ENCODE measurements at regions not wholly inside any gene's neighbourhood (a gene's known extent, or its start where the extent isn't known, plus 50 kb on each side); places are given as distances from the start of the nearest gene placed in this dataset.
"Not testable (repeated sequence)": the region's sequence is repeated elsewhere in the genome, so short reads cannot be mapped to it uniquely, and the experiment has no call there.

GRCh38 chr10:78606766-78607165 lies 462.0 kb upstream of the ZMIZ1 start:
- DNase-seq; H3K36me3 Mint-ChIP-seq (ENCODE audit: low read depth); H3K4me1 Mint-ChIP-seq (ENCODE audit: low read depth); intact Hi-C loops (cut with micrococcal nuclease); H3K27ac Mint-ChIP-seq; CTCF ChIA-PET; H3K4me3 Mint-ChIP-seq; H3K27me3 Mint-ChIP-seq (ENCODE audit: low read depth): not testable (repeated sequence)
- H3K9me3 Mint-ChIP-seq: peaks cover 11% of the 10 kb centered on the region

- CTCF ChIA-PET: no interaction called here
- Mint-ChIP-seq H3K4me1 (ENCODE audit: low read depth) (no peaks in the 10 kb centered on the region), H3K4me3 (no peak overlapping the region), H3K27me3 (ENCODE audit: low read depth) (peaks cover 6% of the 10 kb centered on the region), H3K9me3 (peaks cover 11% of the 10 kb centered on the region), H3K27ac (no peak overlapping the region), H3K36me3 (ENCODE audit: low read depth) (no peaks in the 10 kb centered on the region)
- intact Hi-C loops (cut with micrococcal nuclease): no loop called here
- DNase-seq: no peak
Measured at GRCh38 chr10:78609976-78610375, 458.8 kb upstream of the ZMIZ1 start.

GRCh38 chr10:78613132-78613531 lies 455.6 kb upstream of the ZMIZ1 start:
- Mint-ChIP-seq H3K27ac (no peak overlapping the region), H3K27me3 (ENCODE audit: low read depth) (peaks cover 8% of the 10 kb centered on the region), H3K4me3 (no peak overlapping the region), H3K4me1 (ENCODE audit: low read depth) (no peaks in the 10 kb centered on the region), H3K9me3 (peaks cover 10% of the 10 kb centered on the region), H3K36me3 (ENCODE audit: low read depth) (no peaks in the 10 kb centered on the region)
- no peak for DNase-seq
- intact Hi-C loops (cut with micrococcal nuclease): no loop called here
- CTCF ChIA-PET: no interaction called here

GRCh38 chr10:78614267-78614666 lies 454.5 kb upstream of the ZMIZ1 start:
- intact Hi-C loops (cut with micrococcal nuclease): no loop called here
- Mint-ChIP-seq H3K27me3 (ENCODE audit: low read depth) (peaks cover 8% of the 10 kb centered on the region), H3K36me3 (ENCODE audit: low read depth) (no peaks in the 10 kb centered on the region), H3K27ac (no peak overlapping the region), H3K4me3 (no peak overlapping the region), H3K9me3 (peaks cover 6% of the 10 kb centered on the region), H3K4me1 (ENCODE audit: low read depth) (no peaks in the 10 kb centered on the region)
- DNase-seq: no peak
- CTCF ChIA-PET: no interaction called here

- intact Hi-C loops (cut with micrococcal nuclease): no loop called here
- CTCF ChIA-PET: no interaction called here
- Mint-ChIP-seq H3K27me3 (ENCODE audit: low read depth) (peaks cover 8% of the 10 kb centered on the region), H3K9me3 (peaks cover 5% of the 10 kb centered on the region), H3K27ac (no peak overlapping the region), H3K4me3 (no peak overlapping the region), H3K36me3 (ENCODE audit: low read depth) (no peaks in the 10 kb centered on the region), H3K4me1 (ENCODE audit: low read depth) (no peaks in the 10 kb centered on the region)
- no peak for DNase-seq
Measured at GRCh38 chr10:78614744-78615143, 454.0 kb upstream of the ZMIZ1 start.

- Mint-ChIP-seq H3K27me3 (ENCODE audit: low read depth) (peaks cover 3% of the 10 kb centered on the region), H3K4me3 (no peak overlapping the region), H3K36me3 (ENCODE audit: low read depth) (no peaks in the 10 kb centered on the region), H3K27ac (no peak overlapping the region), H3K9me3 (no peaks in the 10 kb centered on the region), H3K4me1 (ENCODE audit: low read depth) (no peaks in the 10 kb centered on the region)
- intact Hi-C loops (cut with micrococcal nuclease): no loop called here
- DNase-seq: no peak
- CTCF ChIA-PET: no interaction called here
Measured at GRCh38 chr10:78616125-78616695, 452.6 kb upstream of the ZMIZ1 start.

GRCh38 chr10:78617115-78617514 lies 451.7 kb upstream of the ZMIZ1 start:
- H3K27me3 Mint-ChIP-seq (ENCODE audit: low read depth): peaks cover 3% of the 10 kb centered on the region
- H3K27ac Mint-ChIP-seq: no peak overlapping the region
- no peak overlapping the region for H3K4me3 Mint-ChIP-seq
- H3K4me1 Mint-ChIP-seq (ENCODE audit: low read depth): no peaks in the 10 kb centered on the region
- H3K36me3 Mint-ChIP-seq (ENCODE audit: low read depth): no peaks in the 10 kb centered on the region
- H3K9me3 Mint-ChIP-seq: no peaks in the 10 kb centered on the region
- CTCF ChIA-PET: interaction anchor here (1.0 kb wide), 1 partner anchor 579 kb away, joined by 3 read pairs; no protein-coding TSS in a partner anchor
- intact Hi-C loops (cut with micrococcal nuclease): no loop called here
- no peak for DNase-seq

- Mint-ChIP-seq H3K9me3 (no peaks in the 10 kb centered on the region), H3K36me3 (ENCODE audit: low read depth) (no peaks in the 10 kb centered on the region), H3K4me1 (ENCODE audit: low read depth) (no peaks in the 10 kb centered on the region), H3K27ac (no peak overlapping the region), H3K4me3 (no peak overlapping the region), H3K27me3 (ENCODE audit: low read depth) (peaks cover 3% of the 10 kb centered on the region)
- no peak for DNase-seq
- intact Hi-C loops (cut with micrococcal nuclease): no loop called here
- CTCF ChIA-PET: interaction anchor here (1.0 kb wide), 1 partner anchor 579 kb away, joined by 3 read pairs; no protein-coding TSS in a partner anchor
Measured at GRCh38 chr10:78617631-78618030, 451.1 kb upstream of the ZMIZ1 start.

- no peak overlapping the region for H3K4me3 Mint-ChIP-seq
- intact Hi-C loops (cut with micrococcal nuclease): no loop called here
- CTCF ChIA-PET: interaction anchor here (1.0 kb wide), 1 partner anchor 578 kb away, joined by 3 read pairs; no protein-coding TSS in a partner anchor
- H3K27me3 Mint-ChIP-seq (ENCODE audit: low read depth): peaks cover 3% of the 10 kb centered on the region
- H3K4me1 Mint-ChIP-seq (ENCODE audit: low read depth): no peaks in the 10 kb centered on the region
- no peak overlapping the region for H3K27ac Mint-ChIP-seq
- no peaks in the 10 kb centered on the region for H3K36me3 Mint-ChIP-seq (ENCODE audit: low read depth)
- no peaks in the 10 kb centered on the region for H3K9me3 Mint-ChIP-seq
- DNase-seq: no peak
Measured at GRCh38 chr10:78618050-78618449, 450.7 kb upstream of the ZMIZ1 start.

- H3K4me1 Mint-ChIP-seq (ENCODE audit: low read depth): peaks cover 2% of the 10 kb centered on the region
- H3K27ac Mint-ChIP-seq: no peak overlapping the region
- DNase-seq: no peak
- intact Hi-C loops (cut with micrococcal nuclease): no loop called here
- no peaks in the 10 kb centered on the region for H3K9me3 Mint-ChIP-seq
- peaks cover 3% of the 10 kb centered on the region for H3K27me3 Mint-ChIP-seq (ENCODE audit: low read depth)
- CTCF ChIA-PET: no interaction called here
- no peak overlapping the region for H3K4me3 Mint-ChIP-seq
- H3K36me3 Mint-ChIP-seq (ENCODE audit: low read depth): no peaks in the 10 kb centered on the region
Measured at GRCh38 chr10:78619115-78619851, 449.5 kb upstream of the ZMIZ1 start.

GRCh38 chr10:78619896-78620295 lies 448.9 kb upstream of the ZMIZ1 start:
- Mint-ChIP-seq H3K4me1 (ENCODE audit: low read depth) (peaks cover 2% of the 10 kb centered on the region), H3K4me3 (no peak overlapping the region), H3K9me3 (no peaks in the 10 kb centered on the region), H3K27ac (no peak overlapping the region), H3K27me3 (ENCODE audit: low read depth) (peaks cover 3% of the 10 kb centered on the region), H3K36me3 (ENCODE audit: low read depth) (no peaks in the 10 kb centered on the region)
- CTCF ChIA-PET: no interaction called here
- intact Hi-C loops (cut with micrococcal nuclease): no loop called here
- no peak for DNase-seq

- Mint-ChIP-seq H3K36me3 (ENCODE audit: low read depth) (no peaks in the 10 kb centered on the region), H3K4me3 (no peak overlapping the region), H3K4me1 (ENCODE audit: low read depth) (peaks cover 2% of the 10 kb centered on the region), H3K27me3 (ENCODE audit: low read depth) (no peaks in the 10 kb centered on the region), H3K9me3 (no peaks in the 10 kb centered on the region), H3K27ac (no peak overlapping the region)
- intact Hi-C loops (cut with micrococcal nuclease): no loop called here
- CTCF ChIA-PET: no interaction called here
- no peak for DNase-seq
Measured at GRCh38 chr10:78620985-78621799, 447.6 kb upstream of the ZMIZ1 start.

All from activated naive CD4-positive, alpha-beta T cell treated with anti-CD3 and anti-CD28 coated beads for 36 hours (primary cell).